Right lobe of liver (tissue), 6 donors: ENCODE measurements at regions not wholly inside any gene's neighbourhood (a gene's known extent, or its start where the extent isn't known, plus 50 kb on each side); places are given as distances from the start of the nearest gene placed in this dataset.

ENCODE experiments used
- ATAC-seq, 4 donors: fragments of 200-7000 bp; cut with Tn5 transposase; one replicate each; pipeline ENCODE4 v1.9.1; 2020; ENCODE audit warnings: mild to moderate bottlenecking in 4 of 4, moderate library complexity in 4 of 4
- DNase-seq, 3 donors: peaks; one replicate each; pipeline ENCODE4 v3.0.0-alpha.2; 2020
- H3K27ac ChIP-seq, 3 donors: fragments of 200-600 bp; one replicate each; pipeline ENCODE4 v1.8.0; 2022
- H3K27me3 ChIP-seq, 2 donors: fragments of 200-600 bp; one replicate each; pipeline ENCODE4 v1.8.0; 2022
- H3K36me3 ChIP-seq, 4 donors: fragments of 200-600 bp; sonication (generic) in 1 of 4; one replicate each; pipeline versions ENCODE4 v1.5.1 to v1.8.0; 2017 to 2022; ENCODE audit warnings: control low read depth in 1 of 4
- H3K4me1 ChIP-seq, 4 donors: fragments of 200-600 bp; sonication (generic) in 1 of 4; one replicate each; pipeline versions ENCODE4 v1.5.1 to v1.8.0; 2017 to 2022; ENCODE audit warnings: control low read depth in 1 of 4
- H3K4me3 ChIP-seq, 3 donors: fragments of 200-600 bp; one replicate each; pipeline ENCODE4 v1.8.0; 2022
- H3K9me3 ChIP-seq, 4 donors: fragments of 200-600 bp; sonication (generic) in 1 of 4; one replicate each; pipeline versions ENCODE4 v1.5.1 to v1.8.0; 2017 to 2022; ENCODE audit warnings: control low read depth in 1 of 4
- CTCF ChIP-seq, 4 donors: fragments of 200-600 bp in 3 of 4; fragments of 450-650 bp in 1 of 4; IDR thresholded peaks; one replicate each; pipeline versions ENCODE4 v1.5.1 to v1.8.0; 2016 to 2022; ENCODE audit warnings: antibody characterized with exemption in 4 of 4, mild to moderate bottlenecking in 2 of 4
- POLR2A ChIP-seq: fragments of 450-650 bp; IDR thresholded peaks from one replicate; pipeline ENCODE4 v1.6.1; 2017; ENCODE audit warnings: antibody characterized with exemption, mild to moderate bottlenecking
- WGBS: methylation state at CpG from one replicate; pipeline ENCODE4 v1.1.6; 2018; ENCODE audit warnings: low coverage, low lambda C conversion rate; ENCODE audit not compliant: insufficient coverage; ENCODE audit errors: missing lambda C conversion rate; 5-methylcytosine and 5-hydroxymethylcytosine counted together
- intact Hi-C, 2 donors: fragments of 100-400 bp; cut with DNase I; formaldehyde crosslinking; loops; one replicate each; pipeline versions ENCODE4 v1.11.2 to v1.14.1; 2022
- donor health status: DM: no; HTN: yes; CAD: no.
- donor health status: DM: no; HTN: no; CAD: no.
- donor health status: DM: no; HTN: no; CAD: no.
- donor health status: DM: no; HTN: yes; CAD: no.
- donor health status: DM: no; HTN: yes; CAD: no.

GRCh38 chr5:112641515-112642110 lies 96.1 kb upstream of the APC start:
- 79% methylated on average over 4 of the region's 4 CpGs for WGBS
- H3K4me1 ChIP-seq: peaks cover 0 to 9% (median 4%) of the 10 kb centered on the region in 4 donors
- no peak for ATAC-seq
- H3K36me3 ChIP-seq: no peaks in the 10 kb centered on the region
- H3K27me3 ChIP-seq: no peaks in the 10 kb centered on the region
- intact Hi-C loops: no loop called here
- H3K27ac ChIP-seq: no peak overlapping the region
- H3K4me3 ChIP-seq: no peak overlapping the region
- no peak for DNase-seq
- H3K9me3 ChIP-seq: no peaks in the 10 kb centered on the region
- TF ChIP-seq CTCF (IDR thresholded peaks at IDR 0.05): no peak
- no peak for TF ChIP-seq POLR2A

- intact Hi-C loops: no loop called here
Observed at GRCh38 chr5:112642885-112643284, 94.8 kb upstream of the APC start.

GRCh38 chr5:112643339-112643971 lies 94.2 kb upstream of the APC start:
- no peaks in the 10 kb centered on the region for H3K27me3 ChIP-seq
- no peak overlapping the region for H3K27ac ChIP-seq
- H3K4me3 ChIP-seq: no peak overlapping the region
- TF ChIP-seq CTCF (IDR thresholded peaks at IDR 0.05) (no peak), POLR2A (no peak)
- H3K9me3 ChIP-seq: no peaks in the 10 kb centered on the region
- intact Hi-C loops: no loop called here
- ATAC-seq (no peak), DNase-seq (no peak)
- no peaks in the 10 kb centered on the region for H3K4me1 ChIP-seq
- WGBS: 70% methylated on average over 2 of the region's 4 CpGs
- H3K36me3 ChIP-seq: no peaks in the 10 kb centered on the region

More at GRCh38 chr5:112642885-112643284, 94.8 kb upstream of the APC start:
- DNase-seq: no peak
- H3K9me3 ChIP-seq: no peaks in the 10 kb centered on the region
- no peak for ATAC-seq
- H3K4me3 ChIP-seq: no peak overlapping the region
- no peak overlapping the region for H3K27ac ChIP-seq
- TF ChIP-seq CTCF (IDR thresholded peaks at IDR 0.05) (no peak), POLR2A (no peak)
- no peaks in the 10 kb centered on the region for H3K36me3 ChIP-seq
- no peaks in the 10 kb centered on the region for H3K4me1 ChIP-seq
- H3K27me3 ChIP-seq: no peaks in the 10 kb centered on the region

- Histone ChIP-seq H3K27ac (no peak overlapping the region), H3K27me3 (no peaks in the 10 kb centered on the region), H3K36me3 (no peaks in the 10 kb centered on the region), H3K4me1 (peaks cover 0 to 4% (median 0%) of the 10 kb centered on the region in 4 donors), H3K9me3 (no peaks in the 10 kb centered on the region), H3K4me3 (no peak overlapping the region)
- DNase-seq: no peak
- intact Hi-C loops: no loop called here
- no peak for ATAC-seq
- WGBS: 84% methylated on average over 4 of the region's 4 CpGs
- TF ChIP-seq CTCF (IDR thresholded peaks at IDR 0.05) (no peak), POLR2A (no peak)
Observed at GRCh38 chr5:112646139-112646936, 91.3 kb upstream of the APC start.
